GM18858 (cell line): ENCODE measurements at regions not wholly inside any gene's neighbourhood (a gene's known extent, or its start where the extent isn't known, plus 50 kb on each side); places are given as distances from the start of the nearest gene placed in this dataset.
"Not testable (repeated sequence)": the region's sequence is repeated elsewhere in the genome, so short reads cannot be mapped to it uniquely, and the experiment has no call there.

Source experiments
- ATAC-seq: cut with Tn5 transposase; IDR thresholded peaks from one replicate; pipeline ENCODE4 v1.9.1; 2021; ENCODE audit not compliant: unreplicated experiment

GRCh38 chr1:241447031-241447644 is 72.4 kb downstream of the FH start:
- ATAC-seq, result no peak

DNA sequence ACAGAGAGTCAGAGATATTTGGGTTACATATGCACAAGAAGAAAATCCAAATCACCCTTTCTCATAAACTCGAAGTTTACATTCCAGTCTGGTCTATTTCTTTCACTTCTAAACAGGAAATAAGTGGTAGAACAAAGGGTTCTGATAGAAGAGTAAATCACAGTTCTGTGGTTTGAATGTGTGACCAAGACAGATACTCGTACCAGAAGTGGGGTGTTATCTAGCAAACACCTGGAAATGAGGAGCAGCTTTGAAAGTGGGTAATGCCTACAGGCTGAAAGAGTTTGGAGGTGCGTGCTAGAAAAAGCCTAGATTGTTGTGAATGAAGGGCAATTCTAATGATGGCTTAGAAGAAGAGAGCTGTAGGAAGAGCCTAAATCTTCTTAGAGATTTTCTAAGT is 74.7 kb downstream of the FH start:
- no peak for ATAC-seq

GRCh38 chr1:241443561-241443960 is 76.0 kb downstream of the FH start:
- ATAC-seq, result no peak

DNA sequence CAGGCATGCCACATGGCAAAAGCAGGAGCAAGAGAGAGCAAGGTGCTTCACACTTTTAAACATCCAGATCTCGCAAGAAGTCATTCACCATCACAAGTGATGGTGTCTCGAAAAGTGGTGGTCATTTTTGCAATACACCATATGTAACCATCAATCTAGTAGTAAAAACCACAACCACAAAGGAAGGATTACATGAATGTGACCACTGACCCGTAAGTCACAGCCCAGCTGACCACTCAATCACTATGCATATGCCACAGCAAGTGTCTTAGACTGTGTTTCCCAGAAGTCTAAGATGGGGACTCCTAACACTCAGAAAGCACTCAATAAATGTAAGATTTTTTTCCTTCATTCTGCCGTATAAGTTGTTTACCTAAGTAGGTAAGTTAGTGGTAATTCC is 76.9 kb downstream of the FH start:
- no peak for ATAC-seq

GRCh38 chr1:241440904-241441303 is 78.7 kb downstream of the FH start:
- no peak for ATAC-seq

GRCh38 chr1:241438686-241439085 is 80.9 kb downstream of the FH start:
- ATAC-seq, result not testable (repeated sequence)

GRCh38 chr1:241432241-241432640 is 75.2 kb upstream of the RGS7 start:
- ATAC-seq, result no peak

GRCh38 chr1:241425091-241425490 is 68.1 kb upstream of the RGS7 start:
- ATAC-seq, result not testable (repeated sequence)

DNA sequence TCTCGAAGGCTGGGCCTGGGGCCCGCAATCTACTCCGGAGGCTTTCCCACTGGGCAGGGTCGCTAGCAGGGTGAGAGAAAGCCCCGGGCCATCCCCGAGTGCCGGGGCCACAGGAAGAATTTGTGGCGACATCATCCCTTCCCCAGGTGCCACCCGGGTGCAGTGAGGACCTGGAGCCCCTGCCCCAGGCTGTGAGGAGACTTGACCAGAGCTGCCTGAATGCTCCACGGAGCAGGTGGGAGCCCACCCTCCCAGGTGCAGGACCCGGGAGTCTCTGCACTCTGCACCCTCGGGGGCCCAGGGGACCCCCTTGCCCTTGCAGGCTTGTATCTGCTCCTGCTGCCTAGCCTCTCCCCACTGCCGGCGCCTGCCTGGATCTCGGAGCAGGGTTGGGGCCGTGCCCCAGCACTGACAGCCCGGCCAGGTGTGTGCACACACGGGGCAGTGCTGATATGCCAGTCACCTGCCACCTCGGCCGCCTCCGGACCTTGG is 67.5 kb upstream of the RGS7 start:
- ATAC-seq, result no peak

GRCh38 chr1:241423541-241424479 is 66.8 kb upstream of the RGS7 start:
- ATAC-seq, result peak; percentile 93

- no peak for ATAC-seq
These were observed 65.5 kb upstream of the RGS7 start for GRCh38 chr1:241422470-241422869.

- ATAC-seq, result no peak
These were observed 63.0 kb upstream of the RGS7 start for GRCh38 chr1:241419986-241420385.

GRCh38 chr1:241417258-241417657 is 60.3 kb upstream of the RGS7 start:
- no peak for ATAC-seq

GRCh38 chr1:241413974-241414373 is 57.0 kb upstream of the RGS7 start:
- ATAC-seq, result no peak

GRCh38 chr1:241413386-241413785 is 56.4 kb upstream of the RGS7 start:
- ATAC-seq, result peak; percentile 75

GRCh38 chr1:241412646-241413045 is 55.6 kb upstream of the RGS7 start:
- no peak for ATAC-seq

DNA sequence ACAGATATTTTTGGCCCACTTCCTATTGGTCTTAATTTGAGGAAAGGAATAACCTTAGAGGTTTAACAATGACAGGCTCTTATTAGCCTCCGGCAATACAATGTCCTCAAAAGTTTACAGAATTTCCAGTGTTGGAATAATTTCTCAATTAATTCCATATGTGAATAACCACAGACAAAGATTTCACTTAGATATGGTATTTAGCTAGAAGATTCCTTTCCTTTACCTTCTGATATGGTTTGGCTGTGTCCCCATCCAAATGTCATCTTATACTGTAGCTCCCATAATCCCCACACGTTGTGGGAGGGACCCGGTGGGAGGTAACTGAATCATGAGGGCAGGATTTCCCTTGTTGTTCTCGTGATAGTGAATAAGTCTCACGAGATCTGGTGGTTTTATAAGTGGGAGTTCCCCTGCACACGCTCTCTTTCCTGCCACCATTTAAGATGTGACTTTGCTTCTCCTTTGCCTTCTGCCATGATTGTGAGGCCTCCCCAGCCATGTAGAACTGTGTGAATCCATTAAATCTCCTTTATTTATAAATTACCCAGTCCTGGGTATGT is 54.9 kb upstream of the RGS7 start:
- no peak for ATAC-seq

DNA sequence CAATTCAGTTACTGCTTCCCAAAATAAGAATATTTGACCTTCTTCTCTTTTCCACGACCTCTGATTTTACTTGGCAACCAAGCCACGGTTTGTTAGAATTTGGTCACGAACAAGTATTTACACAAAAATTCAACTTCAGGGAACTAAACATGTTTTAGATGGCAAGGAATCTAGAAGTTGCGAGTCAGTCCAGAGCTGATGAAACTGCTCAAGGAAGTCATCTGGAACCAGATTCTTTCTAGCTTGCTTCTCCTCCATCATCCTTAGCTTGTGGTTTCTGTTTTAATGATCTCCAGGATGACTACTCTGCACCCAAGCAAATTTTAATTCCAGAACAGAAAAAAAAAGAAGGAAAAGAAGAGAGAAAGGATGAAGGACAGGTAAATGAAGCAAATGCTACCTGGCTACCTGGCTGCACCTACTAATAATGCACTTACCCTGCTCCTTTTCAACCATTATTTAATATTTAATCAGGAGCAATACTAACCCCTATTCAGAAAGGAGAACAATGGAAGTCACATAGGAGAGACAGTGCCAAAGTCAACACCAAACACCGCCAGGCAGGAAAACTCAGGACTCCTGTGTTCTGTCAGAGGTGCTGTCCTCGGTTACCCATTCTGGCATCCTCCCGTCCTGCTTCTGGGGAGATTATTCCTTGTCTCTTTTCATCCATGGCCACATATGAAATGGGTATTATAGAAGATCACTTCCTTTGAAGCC is 54.2 kb upstream of the RGS7 start:
- no peak for ATAC-seq

DNA sequence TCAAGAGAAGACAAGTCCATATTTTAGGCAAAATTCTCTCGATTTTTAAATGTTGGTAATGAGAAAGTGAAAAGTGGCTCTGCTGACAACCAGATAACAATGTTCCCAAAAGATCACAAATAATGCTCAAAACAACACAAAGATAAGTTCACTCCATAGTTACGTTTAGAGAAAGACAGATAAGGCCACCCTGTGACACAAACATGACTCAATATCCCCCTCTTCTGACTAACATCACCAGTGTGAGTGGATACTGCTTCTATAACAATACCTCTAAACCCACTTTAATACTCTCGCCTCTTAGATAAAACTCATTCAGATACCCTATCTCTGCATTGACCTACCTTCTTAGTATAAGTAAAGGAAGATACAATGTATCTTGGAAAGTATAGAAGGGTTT is 51.2 kb upstream of the RGS7 start:
- ATAC-seq, result no peak
